H1 (cell line): ENCODE measurements at regions not wholly inside any gene's neighbourhood (a gene's known extent, or its start where the extent isn't known, plus 50 kb on each side); places are given as distances from the start of the nearest gene placed in this dataset.

Source experiments
- CTCF ChIA-PET: fragments of 300-600 bp; sonication (Branson Sonifier 250); formaldehyde crosslinking; loops from one replicate; lab custom pipeline; 2021; ENCODE audit not compliant: partially characterized antibody; lab: Charles Lee
- POLR2A ChIA-PET: fragments of 300-600 bp; sonication (Branson Sonifier 250); formaldehyde crosslinking; loops from one replicate; lab custom pipeline; 2021; ENCODE audit warnings: inconsistent platforms; ENCODE audit not compliant: partially characterized antibody; lab: Charles Lee
- DNase-seq, 2 experiments: peaks; one replicate each; pipeline versions ENCODE4 v3.0.0 to v3.0.0-alpha.2; 2010 to 2022; ENCODE audit warnings: low spot score in 2 of 2, low read depth in 1 of 2, mixed read lengths in 1 of 2
- FAIRE-seq: peaks from 2 replicates; lab custom pipeline; 2011; peaks lifted over from hg19 to GRCh38; lab: Jason Lieb, UNC
- H2AFZ ChIP-seq: 2 replicates; pipeline ENCODE4 v1.8.1; 2012; ENCODE audit warnings: low read length, inconsistent platforms
- H2AK5ac ChIP-seq: 2 replicates; pipeline ENCODE4 v1.6.1; 2013; ENCODE audit warnings: low read depth, low read length
- H2BK120ac ChIP-seq: replicated peaks from 2 replicates; pipeline ENCODE3; 2013; ENCODE audit warnings: low read depth, low read length, inconsistent platforms
- H2BK12ac ChIP-seq: 2 replicates; pipeline ENCODE4 v1.6.1; 2013; ENCODE audit warnings: low read depth, low read length
- H2BK15ac ChIP-seq: 2 replicates; pipeline ENCODE4 v1.6.1; 2013; ENCODE audit warnings: low read length
- H2BK20ac ChIP-seq: 2 replicates; pipeline ENCODE4 v1.6.1; 2013; ENCODE audit warnings: low read length
- H2BK5ac ChIP-seq: 2 replicates; pipeline ENCODE4 v1.6.1; 2013; ENCODE audit warnings: low read depth, low read length
- H3K14ac ChIP-seq: 2 replicates; pipeline ENCODE4 v1.6.1; 2013; ENCODE audit warnings: inconsistent platforms; ENCODE audit not compliant: insufficient read length
- H3K18ac ChIP-seq: 2 replicates; pipeline ENCODE4 v1.6.1; 2013; ENCODE audit warnings: low read length; ENCODE audit errors: extremely low read depth
- H3K23ac ChIP-seq: 2 replicates; pipeline ENCODE4 v1.6.1; 2013; ENCODE audit warnings: inconsistent platforms; ENCODE audit not compliant: insufficient read length
- H3K23me2 ChIP-seq: 2 replicates; pipeline ENCODE4 v1.6.1; 2013; ENCODE audit warnings: low read depth, low read length
- H3K27ac ChIP-seq: 2 replicates; pipeline ENCODE4 v1.6.1; 2011; ENCODE audit warnings: low read depth, low read length, inconsistent platforms
- H3K27me3 ChIP-seq, 4 experiments: replicated peaks in 1 of 4; 1 replicate in 1 of 4; 2 replicates in 3 of 4; pipeline versions ENCODE4 v1.6.1 to v1.8.1; 2011 to 2013; ENCODE audit warnings: low read length in 3 of 4, mild to moderate bottlenecking in 3 of 4, inconsistent platforms in 2 of 4, mixed read lengths in 2 of 4, moderate library complexity in 1 of 4; ENCODE audit not compliant: control insufficient read depth in 3 of 4, insufficient read depth in 3 of 4; ENCODE audit errors: extremely low read depth in 1 of 4
- H3K36me3 ChIP-seq, 4 experiments: 2 replicates each; pipeline versions ENCODE4 v1.6.1 to v1.8.1; 2011 to 2013; ENCODE audit warnings: mild to moderate bottlenecking in 4 of 4, low read length in 3 of 4, moderate library complexity in 2 of 4, control low read depth in 1 of 4, inconsistent platforms in 1 of 4; ENCODE audit not compliant: insufficient read depth in 4 of 4, control insufficient read depth in 2 of 4
- H3K4ac ChIP-seq: replicated peaks from 2 replicates; pipeline ENCODE3; 2013; ENCODE audit warnings: low read length, low read depth, mixed read lengths, inconsistent platforms; ENCODE audit not compliant: insufficient read length
- H3K4me1 ChIP-seq, 4 experiments: replicated peaks in 1 of 4; 1 replicate in 1 of 4; 2 replicates in 3 of 4; pipeline versions ENCODE4 v1.6.1 to v1.8.1; 2011 to 2013; ENCODE audit warnings: low read length in 3 of 4, inconsistent platforms in 2 of 4, mixed read lengths in 1 of 4; ENCODE audit not compliant: insufficient read depth in 4 of 4, control insufficient read depth in 3 of 4
- H3K4me2 ChIP-seq, 2 experiments: 2 replicates each; pipeline versions ENCODE4 v1.6.1 to v1.8.1; 2011 to 2013; ENCODE audit warnings: low read depth in 2 of 2, low read length in 2 of 2, control low read depth in 1 of 2, inconsistent platforms in 1 of 2, mild to moderate bottlenecking in 1 of 2; ENCODE audit not compliant: insufficient read depth in 1 of 2
- H3K4me3 ChIP-seq, 4 experiments: fragments of 200-600, 300-600 bp in 1 of 4; sonication (generic), shearing (Covaris generic), sonication (Bioruptor Twin) in 1 of 4; 2 replicates each; pipeline versions ENCODE4 v1.5.1 to v1.8.1; 2011 to 2016; ENCODE audit warnings: low read length in 4 of 4, low read depth in 3 of 4, control low read depth in 2 of 4, inconsistent platforms in 2 of 4, mild to moderate bottlenecking in 2 of 4, mixed read lengths in 1 of 4, moderate library complexity in 1 of 4; ENCODE audit not compliant: insufficient read depth in 2 of 4; ENCODE audit errors: extremely low read depth in 1 of 4
- H3K56ac ChIP-seq: replicated peaks from 2 replicates; pipeline ENCODE3; 2013; ENCODE audit warnings: low read depth, mild to moderate bottlenecking, mixed read lengths, low read length, inconsistent platforms; ENCODE audit not compliant: insufficient read length
- H3K79me1 ChIP-seq: 2 replicates; pipeline ENCODE4 v1.6.1; 2013; ENCODE audit warnings: low read depth, low read length, control low read depth
- H3K79me2 ChIP-seq, 2 experiments: 2 replicates each; pipeline versions ENCODE4 v1.6.1 to v1.8.1; 2012 to 2013; ENCODE audit warnings: low read length in 2 of 2, mild to moderate bottlenecking in 2 of 2, inconsistent platforms in 1 of 2; ENCODE audit not compliant: insufficient read depth in 2 of 2, control insufficient read depth in 1 of 2
- H3K9ac ChIP-seq, 4 experiments: replicated peaks in 1 of 4; 1 replicate in 1 of 4; 2 replicates in 3 of 4; pipeline versions ENCODE4 v1.6.1 to v1.8.1; 2011 to 2013; ENCODE audit warnings: low read depth in 3 of 4, low read length in 3 of 4, control low read depth in 2 of 4, mild to moderate bottlenecking in 2 of 4, moderate library complexity in 2 of 4, inconsistent platforms in 1 of 4; ENCODE audit errors: extremely low read depth in 1 of 4
- H3K9me3 ChIP-seq, 2 experiments: 2 replicates each; pipeline versions ENCODE4 v1.6.1 to v1.8.1; 2012 to 2013; ENCODE audit warnings: mild to moderate bottlenecking in 2 of 2, moderate library complexity in 2 of 2, control low read depth in 1 of 2, inconsistent platforms in 1 of 2, low read depth in 1 of 2, low read length in 1 of 2, mixed read lengths in 1 of 2; ENCODE audit not compliant: insufficient read depth in 2 of 2
- H4K20me1 ChIP-seq, 2 experiments: replicated peaks in 1 of 2; 2 replicates each; pipeline versions ENCODE3 to v1.8.1; 2011 to 2013; ENCODE audit warnings: inconsistent platforms in 2 of 2, low read length in 2 of 2, mild to moderate bottlenecking in 1 of 2; ENCODE audit not compliant: insufficient read depth in 2 of 2, control insufficient read depth in 1 of 2
- H4K5ac ChIP-seq: 2 replicates; pipeline ENCODE4 v1.6.1; 2013; ENCODE audit warnings: low read length, low read depth, mixed read lengths, inconsistent platforms; ENCODE audit not compliant: insufficient read length
- H4K8ac ChIP-seq: 2 replicates; pipeline ENCODE4 v1.8.0; 2013; ENCODE audit warnings: mild to moderate bottlenecking, moderate library complexity, low read length, inconsistent platforms; ENCODE audit not compliant: insufficient read depth; ENCODE audit errors: extremely low read depth
- H4K91ac ChIP-seq: replicated peaks from 2 replicates; pipeline ENCODE3; 2013; ENCODE audit warnings: low read length, mixed read lengths, inconsistent platforms; ENCODE audit not compliant: insufficient read length
- KDM4A ChIP-seq: IDR thresholded peaks from one replicate; pipeline ENCODE4 v1.7.1; 2012; ENCODE audit warnings: low read depth, mild to moderate bottlenecking, moderate library complexity, low read length, inconsistent platforms; ENCODE audit not compliant: severe bottlenecking
- POLR2AphosphoS5 ChIP-seq: IDR thresholded peaks from 2 replicates; pipeline ENCODE4 v1.6.1; 2011; ENCODE audit warnings: low read depth, low read length
- SIX5 ChIP-seq: IDR thresholded peaks from 2 replicates; pipeline ENCODE4 v1.6.1; 2011; ENCODE audit warnings: mild to moderate bottlenecking, low read depth, low read length
- TEAD4 ChIP-seq: IDR thresholded peaks from 2 replicates; pipeline ENCODE4 v1.6.1; 2012; ENCODE audit warnings: low read depth, low read length, inconsistent platforms, mixed read lengths
- WGBS, 2 experiments: shearing (Covaris generic) in 1 of 2; methylation state at CpG; one replicate each; pipeline versions ENCODE4 v1.1.6 to v1.1.7; 2013 to 2015; ENCODE audit warnings: low lambda C conversion rate in 2 of 2, mixed read lengths in 2 of 2, inconsistent platforms in 1 of 2, low coverage in 1 of 2, missing lambda C conversion rate in 1 of 2; ENCODE audit not compliant: insufficient replicate concordance in 2 of 2, insufficient coverage in 1 of 2, insufficient read length in 1 of 2; ENCODE audit errors: extremely low coverage in 1 of 2, missing lambda C conversion rate in 1 of 2; 5-methylcytosine and 5-hydroxymethylcytosine counted together
- TF ChIP-seq, protein P1 (sequence below): IDR thresholded peaks from 2 replicates; pipeline ENCODE4 v1.6.1; 2011; ENCODE audit warnings: low read depth, mild to moderate bottlenecking, low read length; ENCODE audit not compliant: insufficient read depth

DNA sequence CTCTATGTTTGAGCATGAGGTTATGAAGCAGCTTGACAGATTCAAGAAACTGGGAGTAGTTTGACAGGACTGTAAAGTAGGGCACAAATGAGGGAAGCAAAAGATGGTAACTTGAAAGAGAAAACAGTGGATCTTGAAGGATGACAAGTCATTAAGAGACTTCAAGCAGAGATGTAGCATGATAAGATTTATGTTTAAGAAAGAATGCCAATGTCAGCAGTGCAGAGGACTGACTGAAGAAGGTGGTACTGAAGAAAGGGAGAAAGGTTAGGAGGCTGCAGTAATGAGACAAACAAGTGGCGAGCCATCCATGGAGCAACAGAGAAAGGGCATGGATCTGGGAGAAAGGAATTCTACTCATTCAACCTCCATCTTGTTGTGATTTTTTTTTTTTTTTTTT is 120.2 kb upstream of the RAP1B start:
- TF ChIP-seq SIX5 (no peak), TEAD4 (no peak), KDM4A (no peak), POLR2AphosphoS5 (no peak)
- TF ChIP-seq, protein P1, sequence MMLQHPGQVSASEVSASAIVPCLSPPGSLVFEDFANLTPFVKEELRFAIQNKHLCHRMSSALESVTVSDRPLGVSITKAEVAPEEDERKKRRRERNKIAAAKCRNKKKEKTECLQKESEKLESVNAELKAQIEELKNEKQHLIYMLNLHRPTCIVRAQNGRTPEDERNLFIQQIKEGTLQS, result no peak
- no peak overlapping the region for H3K18ac ChIP-seq
- H2AK5ac ChIP-seq, result no peak overlapping the region
- H3K27ac ChIP-seq, result no peak overlapping the region
- no peaks in the 10 kb centered on the region for H3K79me2 ChIP-seq
- no peak overlapping the region for H3K56ac ChIP-seq
- H3K14ac ChIP-seq, result no peak overlapping the region
- H3K36me3 ChIP-seq, result no peaks in the 10 kb centered on the region
- no peak overlapping the region for H2BK12ac ChIP-seq
- H2AFZ ChIP-seq, result peak overlapping the region; percentile 59; the same call in 1 of the 2 replicates
- no peak overlapping the region for H3K4ac ChIP-seq
- H3K23ac ChIP-seq, result no peak overlapping the region
- no peak overlapping the region for H4K5ac ChIP-seq
- no peak overlapping the region for H2BK120ac ChIP-seq
- ChIA-PET CTCF (no interaction called here), POLR2A (no interaction called here)
- no peaks in the 10 kb centered on the region for H4K20me1 ChIP-seq
- H3K23me2 ChIP-seq, result no peaks in the 10 kb centered on the region
- H3K9me3 ChIP-seq, result no peaks in the 10 kb centered on the region
- H3K9ac ChIP-seq, result no peak overlapping the region
- no peak for DNase-seq
- no peaks in the 10 kb centered on the region for H3K27me3 ChIP-seq
- no peak for FAIRE-seq
- no peak overlapping the region for H4K91ac ChIP-seq
- no peak overlapping the region for H2BK15ac ChIP-seq
- H3K4me3 ChIP-seq, result no peak overlapping the region
- H4K8ac ChIP-seq, result no peak overlapping the region
- H2BK20ac ChIP-seq, result no peak overlapping the region
- WGBS, 2 experiments, result 83% methylated on average over 1 of the region's 1 CpG; no CpG with 5 or more reads in 1 of the 2 experiments
- H2BK5ac ChIP-seq, result no peak overlapping the region
- peaks cover 0 to 4% (median 1%) of the 10 kb centered on the region in 4 experiments; a peak in 1 of 7 replicates for H3K4me1 ChIP-seq
- no peak overlapping the region for H3K4me2 ChIP-seq
- no peaks in the 10 kb centered on the region for H3K79me1 ChIP-seq
